IMR-90 (cell line): ENCODE measurements at regions not wholly inside any gene's neighbourhood (a gene's known extent, or its start where the extent isn't known, plus 50 kb on each side); places are given as distances from the start of the nearest gene placed in this dataset.

Experiments
- ATAC-seq: fragments of 200-7000 bp; cut with Tn5 transposase; 2 replicates; pipeline ENCODE4 v1.9.1; 2020; ENCODE audit warnings: low read depth, mild to moderate bottlenecking, moderate library complexity
- BruUV-seq: library from RNA; stranded (reverse); fragments of 400-500 nt; replicated peaks from 2 replicates; lab custom pipeline; 2021; lab: Mats Ljungman, UMichigan
- CTCF ChIA-PET: fragments of 300-600 bp; formaldehyde crosslinking; extraction: SDS; loops from one replicate; lab custom pipeline; 2021; ENCODE audit warnings: antibody characterized with exemption; lab: Yijun Ruan, JAX
- POLR2A ChIA-PET: fragments of 300-600 bp; sonication (Branson Sonifier 250); formaldehyde crosslinking; loops from one replicate; lab custom pipeline; 2022; ENCODE audit warnings: antibody characterized with exemption; ENCODE audit not compliant: unreplicated experiment; lab: Charles Lee
- DNase-seq: peaks from one replicate; pipeline ENCODE4 v3.0.0; 2013
- H2AFZ ChIP-seq: replicated peaks from 2 replicates; pipeline ENCODE3; 2013; ENCODE audit warnings: low read length, mild to moderate bottlenecking; ENCODE audit not compliant: poor library complexity
- H2AK5ac ChIP-seq: 2 replicates; pipeline ENCODE4 v1.6.1; 2013; ENCODE audit warnings: low read depth, low read length, inconsistent platforms
- H2AK9ac ChIP-seq: replicated peaks from 2 replicates; pipeline ENCODE3; 2013; ENCODE audit warnings: mild to moderate bottlenecking, low read depth, low read length, moderate library complexity; ENCODE audit not compliant: poor library complexity
- H2BK120ac ChIP-seq: 2 replicates; pipeline ENCODE4 v1.6.1; 2013; ENCODE audit warnings: low read depth, low read length, inconsistent platforms
- H2BK15ac ChIP-seq: 3 replicates; pipeline ENCODE4 v1.6.1; 2013; ENCODE audit warnings: low read depth, low read length, inconsistent platforms
- H2BK20ac ChIP-seq: 2 replicates; pipeline ENCODE4 v1.6.1; 2013; ENCODE audit warnings: low read depth, mild to moderate bottlenecking, inconsistent platforms, low read length, moderate library complexity
- H2BK5ac ChIP-seq: 2 replicates; pipeline ENCODE4 v1.6.1; 2013; ENCODE audit warnings: mild to moderate bottlenecking, low read depth, low read length, inconsistent platforms; ENCODE audit not compliant: poor library complexity, severe bottlenecking
- H3K14ac ChIP-seq: replicated peaks from 2 replicates; pipeline ENCODE4 v1.6.1; 2013; ENCODE audit warnings: low read depth, low read length, inconsistent platforms
- H3K18ac ChIP-seq: 2 replicates; pipeline ENCODE4 v1.6.1; 2013; ENCODE audit warnings: low read depth, low read length, control low read depth
- H3K23ac ChIP-seq: 2 replicates; pipeline ENCODE4 v1.6.1; 2013; ENCODE audit warnings: low read depth, low read length, inconsistent platforms
- H3K27ac ChIP-seq: 2 replicates; pipeline ENCODE4 v1.5.1; 2013; ENCODE audit warnings: mild to moderate bottlenecking, control low read depth, low read length; ENCODE audit not compliant: insufficient read depth
- H3K27me3 ChIP-seq: 2 replicates; pipeline ENCODE4 v1.6.1; 2013; ENCODE audit warnings: low read length; ENCODE audit not compliant: control insufficient read depth, insufficient read depth
- H3K36me3 ChIP-seq: 2 replicates; pipeline ENCODE4 v1.6.1; 2013; ENCODE audit warnings: low read length, mixed read lengths; ENCODE audit not compliant: control insufficient read depth, insufficient read depth
- H3K4ac ChIP-seq: 2 replicates; pipeline ENCODE4 v1.6.1; 2013; ENCODE audit warnings: low read depth, low read length, inconsistent platforms
- H3K4me1 ChIP-seq: 2 replicates; pipeline ENCODE4 v1.6.1; 2013; ENCODE audit warnings: low read length, mixed read lengths; ENCODE audit not compliant: control insufficient read depth, insufficient read depth
- H3K4me2 ChIP-seq: 2 replicates; pipeline ENCODE4 v1.6.1; 2013; ENCODE audit warnings: low read depth, mild to moderate bottlenecking, control low read depth, low read length, moderate library complexity
- H3K4me3 ChIP-seq: 2 replicates; pipeline ENCODE4 v1.5.1; 2013; ENCODE audit warnings: low read depth, mild to moderate bottlenecking, control low read depth, low read length, moderate library complexity; ENCODE audit not compliant: insufficient read depth
- H3K56ac ChIP-seq: 2 replicates; pipeline ENCODE4 v1.6.1; 2013; ENCODE audit warnings: low read length, inconsistent platforms; ENCODE audit not compliant: insufficient read depth; ENCODE audit errors: extremely low read depth
- H3K79me1 ChIP-seq, 2 experiments: 2 replicates each; pipeline ENCODE4 v1.6.1; 2013; ENCODE audit warnings: low read length in 2 of 2, inconsistent platforms in 1 of 2, low read depth in 1 of 2
- H3K9ac ChIP-seq: 2 replicates; pipeline ENCODE4 v1.6.1; 2013; ENCODE audit warnings: low read depth, low read length, control low read depth
- H3K9me1 ChIP-seq: 2 replicates; pipeline ENCODE4 v1.6.1; 2013; ENCODE audit warnings: low read length, inconsistent platforms; ENCODE audit not compliant: insufficient read depth
- H3K9me3 ChIP-seq: 2 replicates; pipeline ENCODE4 v1.6.1; 2013; ENCODE audit warnings: low read length; ENCODE audit not compliant: control insufficient read depth, insufficient read depth
- H4K20me1 ChIP-seq: 2 replicates; pipeline ENCODE4 v1.6.1; 2013; ENCODE audit warnings: low read length, inconsistent platforms; ENCODE audit not compliant: insufficient read depth
- H4K5ac ChIP-seq: 2 replicates; pipeline ENCODE4 v1.6.1; 2013; ENCODE audit warnings: mild to moderate bottlenecking, low read depth, low read length, control low read depth
- H4K8ac ChIP-seq, 2 experiments: 2 replicates each; pipeline ENCODE4 v1.6.1; 2013; ENCODE audit warnings: low read depth in 2 of 2, low read length in 2 of 2, control low read depth in 1 of 2, inconsistent platforms in 1 of 2
- H4K91ac ChIP-seq: 2 replicates; pipeline ENCODE4 v1.6.1; 2013; ENCODE audit warnings: low read depth, low read length, inconsistent platforms; ENCODE audit not compliant: insufficient read depth
- BHLHE40 ChIP-seq: fragments of 150-350 bp; IDR thresholded peaks from 2 replicates; pipeline ENCODE4 v1.6.1; 2016; ENCODE audit warnings: mild to moderate bottlenecking, low read depth, low read length
- CEBPB ChIP-seq: IDR thresholded peaks from 2 replicates; pipeline ENCODE4 v1.6.1; 2012; ENCODE audit warnings: low read depth, low read length, improper control_type of control experiment
- CHD1 ChIP-seq: IDR thresholded peaks from 2 replicates; pipeline ENCODE4 v1.6.1; 2012; ENCODE audit warnings: low read depth, low read length, improper control_type of control experiment
- ELK1 ChIP-seq: fragments of 150-350 bp; IDR thresholded peaks from 2 replicates; pipeline ENCODE4 v1.6.1; 2016; ENCODE audit warnings: low read depth, mild to moderate bottlenecking, low read length, moderate library complexity, borderline replicate concordance
- FOS ChIP-seq: fragments of 150-350 bp; IDR thresholded peaks from 2 replicates; pipeline ENCODE4 v1.6.1; 2016; ENCODE audit warnings: low read depth, low read length
- MAZ ChIP-seq: IDR thresholded peaks from 2 replicates; pipeline ENCODE4 v1.6.1; 2012; ENCODE audit warnings: low read depth, mild to moderate bottlenecking, low read length, improper control_type of control experiment, moderate library complexity, borderline replicate concordance
- MXI1 ChIP-seq: IDR thresholded peaks from 2 replicates; pipeline ENCODE4 v1.6.1; 2012; ENCODE audit warnings: low read depth, mild to moderate bottlenecking, low read length, moderate library complexity, borderline replicate concordance
- NFE2L2 ChIP-seq: fragments of 150-350 bp; IDR thresholded peaks from 2 replicates; pipeline ENCODE4 v1.6.1; 2016; ENCODE audit warnings: low read depth, mild to moderate bottlenecking, low read length
- POLR2A ChIP-seq: IDR thresholded peaks from 2 replicates; pipeline ENCODE4 v1.6.1; 2012; ENCODE audit warnings: mild to moderate bottlenecking, low read depth, low read length
- RAD21 ChIP-seq: IDR thresholded peaks from 2 replicates; pipeline ENCODE4 v1.6.1; 2012; ENCODE audit warnings: low read length, improper control_type of control experiment
- RCOR1 ChIP-seq: IDR thresholded peaks from 2 replicates; pipeline ENCODE4 v1.6.1; 2012; ENCODE audit warnings: mild to moderate bottlenecking, low read length, improper control_type of control experiment; ENCODE audit not compliant: insufficient replicate concordance
- RFX5 ChIP-seq: IDR thresholded peaks from 2 replicates; pipeline ENCODE4 v1.8.0; 2012; ENCODE audit warnings: low read depth, mild to moderate bottlenecking, low read length, moderate library complexity
- SMC3 ChIP-seq: fragments of 150-350 bp; IDR thresholded peaks from 2 replicates; pipeline ENCODE4 v1.6.1; 2016; ENCODE audit warnings: low read depth, mild to moderate bottlenecking, antibody characterized with exemption, low read length, moderate library complexity
- WGBS, 2 experiments: methylation state at CpG; one replicate each; pipeline versions ENCODE4 v1.1.5 to v1.1.7; 2013; ENCODE audit warnings: missing lambda C conversion rate in 2 of 2; ENCODE audit not compliant: insufficient read length in 1 of 2; ENCODE audit errors: extremely low coverage in 2 of 2; 5-methylcytosine and 5-hydroxymethylcytosine counted together
- dilution Hi-C: fragments of 300-500 bp; cut with HindIII; formaldehyde crosslinking; loops from one replicate; pipeline ENCODE4 v1.14.3; 2018; ENCODE audit warnings: low sequenced_read_pairs; ENCODE audit not compliant: unreplicated experiment
- in situ Hi-C: fragments of 300-500 bp; cut with MboI; formaldehyde crosslinking; loops from 3 replicates; pipeline ENCODE4 v1.14.3; 2019; ENCODE audit warnings: low sequenced_read_pairs, inconsistent platforms, mixed read lengths
- intact Hi-C: fragments of 100-400 bp; cut with micrococcal nuclease; formaldehyde crosslinking; loops from 2 replicates; pipeline ENCODE4 v1.10.0; 2022
- TF ChIP-seq, protein P1 (sequence below): conservative IDR thresholded peaks from 2 replicates; pipeline ENCODE4 v1.5.1; 2012; ENCODE audit warnings: mild to moderate bottlenecking, low read depth, low read length, improper control_type of control experiment
- TF ChIP-seq, protein P2 (sequence below): fragments of 150-350 bp; IDR thresholded peaks from 2 replicates; pipeline ENCODE4 v1.6.1; 2017; ENCODE audit warnings: mild to moderate bottlenecking, antibody characterized with exemption, low read length, low read depth

DNA sequence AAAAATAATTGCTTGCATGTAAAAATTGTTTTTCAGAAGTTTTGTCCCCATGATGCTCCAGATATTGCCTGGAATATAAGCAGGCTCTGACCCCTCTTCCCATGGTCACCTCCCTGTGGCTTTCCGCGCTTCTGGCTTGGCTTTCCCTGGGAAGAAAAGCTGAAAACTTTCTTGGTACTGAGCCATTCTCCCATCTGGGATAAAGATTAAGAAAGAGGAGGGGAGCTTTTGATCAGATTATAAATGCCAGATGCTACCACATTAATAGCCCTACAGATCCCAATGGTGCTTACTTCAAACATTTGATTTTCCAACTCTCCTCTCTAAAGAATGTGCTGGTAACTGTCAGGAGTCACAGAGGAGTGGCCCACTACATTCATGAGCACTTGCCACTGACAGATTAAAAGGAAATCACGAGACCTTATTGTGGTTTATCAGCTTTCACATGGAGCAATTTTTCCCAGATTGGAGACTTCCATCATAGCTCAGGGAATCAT lies 54.4 kb upstream of the GAB1 start:
- in situ Hi-C loops, result no loop called here
- intact Hi-C loops, result no loop called here
- Histone ChIP-seq H3K4me3 (no peak overlapping the region), H4K20me1 (no peaks in the 10 kb centered on the region), H2BK15ac (no peak overlapping the region), H3K4me2 (no peak overlapping the region), H4K8ac (no peak overlapping the region), H2AK5ac (no peak overlapping the region), H3K18ac (no peak overlapping the region; the same call in 1 of the 2 replicates), H3K23ac (no peak overlapping the region), H2AFZ (no peak overlapping the region), H3K56ac (no peak overlapping the region), H3K9me1 (no peaks in the 10 kb centered on the region), H2BK120ac (no peak overlapping the region), H3K9ac (no peak overlapping the region), H2BK5ac (no peak overlapping the region), H3K9me3 (no peaks in the 10 kb centered on the region), H3K27me3 (no peaks in the 10 kb centered on the region), H3K14ac (no peak overlapping the region), H3K4me1 (peaks cover 9% of the 10 kb centered on the region), H3K36me3 (no peaks in the 10 kb centered on the region), H3K27ac (no peak overlapping the region), H3K4ac (no peak overlapping the region), H2BK20ac (no peak overlapping the region), H4K5ac (no peak overlapping the region), H4K91ac (no peak overlapping the region), H2AK9ac (no peak overlapping the region), H3K79me1 (no peaks in the 10 kb centered on the region)
- dilution Hi-C loops, result no loop called here
- no CpG with 5 or more reads among the region's 3 CpGs for WGBS, 2 experiments
- no peak for ATAC-seq
- ChIA-PET CTCF (interaction anchor here (1.2 kb wide), 1 partner anchor 9 kb away, joined by 3 read pairs; no protein-coding TSS in a partner anchor), POLR2A (no interaction called here)
- no TSS peak for BruUV-seq
- TF ChIP-seq, protein P1, sequence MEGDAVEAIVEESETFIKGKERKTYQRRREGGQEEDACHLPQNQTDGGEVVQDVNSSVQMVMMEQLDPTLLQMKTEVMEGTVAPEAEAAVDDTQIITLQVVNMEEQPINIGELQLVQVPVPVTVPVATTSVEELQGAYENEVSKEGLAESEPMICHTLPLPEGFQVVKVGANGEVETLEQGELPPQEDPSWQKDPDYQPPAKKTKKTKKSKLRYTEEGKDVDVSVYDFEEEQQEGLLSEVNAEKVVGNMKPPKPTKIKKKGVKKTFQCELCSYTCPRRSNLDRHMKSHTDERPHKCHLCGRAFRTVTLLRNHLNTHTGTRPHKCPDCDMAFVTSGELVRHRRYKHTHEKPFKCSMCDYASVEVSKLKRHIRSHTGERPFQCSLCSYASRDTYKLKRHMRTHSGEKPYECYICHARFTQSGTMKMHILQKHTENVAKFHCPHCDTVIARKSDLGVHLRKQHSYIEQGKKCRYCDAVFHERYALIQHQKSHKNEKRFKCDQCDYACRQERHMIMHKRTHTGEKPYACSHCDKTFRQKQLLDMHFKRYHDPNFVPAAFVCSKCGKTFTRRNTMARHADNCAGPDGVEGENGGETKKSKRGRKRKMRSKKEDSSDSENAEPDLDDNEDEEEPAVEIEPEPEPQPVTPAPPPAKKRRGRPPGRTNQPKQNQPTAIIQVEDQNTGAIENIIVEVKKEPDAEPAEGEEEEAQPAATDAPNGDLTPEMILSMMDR, result no peak
- TF ChIP-seq CEBPB, result no peak
- TF ChIP-seq MXI1, result no peak
- no peak for TF ChIP-seq FOS
- no peak for TF ChIP-seq NFE2L2
- TF ChIP-seq, protein P2, sequence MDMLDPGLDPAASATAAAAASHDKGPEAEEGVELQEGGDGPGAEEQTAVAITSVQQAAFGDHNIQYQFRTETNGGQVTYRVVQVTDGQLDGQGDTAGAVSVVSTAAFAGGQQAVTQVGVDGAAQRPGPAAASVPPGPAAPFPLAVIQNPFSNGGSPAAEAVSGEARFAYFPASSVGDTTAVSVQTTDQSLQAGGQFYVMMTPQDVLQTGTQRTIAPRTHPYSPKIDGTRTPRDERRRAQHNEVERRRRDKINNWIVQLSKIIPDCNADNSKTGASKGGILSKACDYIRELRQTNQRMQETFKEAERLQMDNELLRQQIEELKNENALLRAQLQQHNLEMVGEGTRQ, result no peak
- TF ChIP-seq RAD21, result no peak
- no peak for TF ChIP-seq SMC3
- TF ChIP-seq MAZ, result no peak
- no peak for TF ChIP-seq RCOR1
- no peak for TF ChIP-seq ELK1
- TF ChIP-seq CHD1, result no peak
- no peak for TF ChIP-seq POLR2A
- TF ChIP-seq BHLHE40, result no peak
- no peak for TF ChIP-seq RFX5
- DNase-seq, result no peak
